ENCODE measurements at regions not wholly inside any gene's neighbourhood (a gene's known extent, or its start where the extent isn't known, plus 50 kb on each side); places are given as distances from the start of the nearest gene placed in this dataset.
"Not testable (repeated sequence)": the region's sequence is repeated elsewhere in the genome, so short reads cannot be mapped to it uniquely, and the experiment has no call there.

DNA sequence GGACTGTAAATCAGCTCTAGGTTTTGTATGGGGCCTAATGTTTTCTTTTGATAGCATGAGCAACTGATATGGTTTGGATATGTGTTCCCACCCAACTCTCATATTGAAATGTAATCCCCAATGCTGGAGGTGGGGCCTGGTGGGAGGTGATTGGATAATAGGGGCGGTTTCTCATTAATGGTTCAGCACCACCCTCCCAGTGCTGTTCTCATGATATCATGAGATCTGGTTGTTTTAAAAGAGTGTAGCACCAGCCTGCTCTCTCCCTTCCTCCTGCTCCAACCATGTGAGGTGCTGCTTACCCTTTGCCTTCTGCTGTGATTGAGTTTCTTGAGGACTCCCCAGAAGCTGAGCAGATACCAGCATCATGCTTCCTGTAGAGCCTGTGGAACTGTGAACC lies 140.2 kb upstream of the SKOR2 start:
- H3K27ac Mint-ChIP-seq = no peak overlapping the region
- peaks cover 42% of the 10 kb centered on the region for H3K27me3 Mint-ChIP-seq

DNA sequence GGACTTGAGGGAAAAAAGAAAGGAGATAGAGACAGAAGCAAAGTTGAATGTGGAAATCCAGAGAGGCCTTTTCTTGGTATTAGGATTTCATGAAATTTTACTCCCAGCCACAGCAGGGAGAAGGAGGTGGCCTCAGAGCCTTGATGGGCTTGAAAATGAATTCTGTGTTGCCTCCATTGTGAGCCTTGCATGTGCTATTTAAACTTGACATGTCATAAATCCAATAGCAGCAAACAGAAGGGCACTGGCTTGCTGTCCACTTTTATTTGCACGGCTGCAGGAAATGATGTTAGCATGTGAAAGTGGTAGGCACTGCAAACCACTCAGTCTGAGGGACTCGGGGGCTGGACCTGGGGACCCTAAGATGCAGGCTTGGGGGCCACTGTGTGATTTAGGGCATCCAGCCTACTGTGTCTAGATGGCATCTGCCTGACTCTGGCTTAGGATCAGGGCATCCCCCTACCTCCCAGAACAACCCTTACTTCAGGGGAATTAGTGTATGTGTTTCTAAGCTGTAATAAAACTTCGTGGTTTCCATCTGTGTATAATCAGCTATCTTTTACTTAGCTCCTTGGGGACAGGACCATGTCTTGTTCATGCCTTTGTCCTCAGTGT lies 139.1 kb upstream of the SKOR2 start:
- Mint-ChIP-seq H3K4me1 (no peaks in the 10 kb centered on the region), H3K36me3 (no peaks in the 10 kb centered on the region), H3K27ac (no peak overlapping the region), H3K27me3 (peaks cover 34% of the 10 kb centered on the region), H3K9me3 (no peaks in the 10 kb centered on the region), H3K4me3 (no peak overlapping the region)
- ATAC-seq = no peak

More for the DNA sequence above, 140.2 kb upstream of the SKOR2 start:
- no peaks in the 10 kb centered on the region for H3K9me3 Mint-ChIP-seq
- H3K36me3 Mint-ChIP-seq = no peaks in the 10 kb centered on the region
- H3K4me1 Mint-ChIP-seq = no peaks in the 10 kb centered on the region
- ATAC-seq = no peak
- H3K4me3 Mint-ChIP-seq = no peak overlapping the region

DNA sequence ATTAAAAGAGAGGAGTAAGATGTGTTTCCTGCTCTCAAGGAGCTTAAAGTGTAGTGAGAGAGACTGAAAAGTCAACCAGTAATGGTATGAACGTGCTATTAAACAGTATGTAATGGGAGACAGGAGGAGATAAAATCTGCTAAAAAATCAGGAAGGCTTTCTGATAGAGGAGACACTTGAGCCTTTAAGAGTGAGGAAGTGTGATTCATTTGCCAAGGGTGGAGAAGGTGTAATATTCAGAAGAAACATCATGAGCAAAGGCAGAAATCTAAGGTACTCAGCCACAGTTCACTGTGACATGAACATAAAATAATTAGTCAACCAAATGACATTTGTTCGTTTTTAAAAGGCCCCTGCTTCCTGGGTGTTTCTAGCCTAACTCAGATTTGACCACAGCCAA lies 137.8 kb upstream of the SKOR2 start:
- Mint-ChIP-seq H3K27me3 (peaks cover 34% of the 10 kb centered on the region), H3K27ac (no peak overlapping the region)

DNA sequence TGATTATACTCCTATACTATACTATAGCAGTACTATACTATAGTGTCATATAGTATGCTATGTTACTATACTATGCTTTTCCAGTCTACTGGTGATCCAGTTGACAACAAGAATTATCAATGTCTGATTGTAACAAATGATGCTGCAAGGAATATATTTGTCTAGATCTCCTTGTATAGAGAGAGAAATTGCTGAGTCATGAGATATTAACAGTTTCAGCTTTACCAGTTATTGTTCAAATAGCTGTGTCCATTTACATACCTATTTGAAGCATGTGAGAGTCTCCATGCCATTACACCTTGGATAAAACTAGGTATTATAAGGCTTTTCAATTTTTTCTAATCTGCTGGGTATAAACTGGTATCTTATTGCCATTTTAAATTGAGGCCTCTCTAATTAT lies 136.4 kb upstream of the SKOR2 start:
- Mint-ChIP-seq H3K4me1 (no peaks in the 10 kb centered on the region), H3K9me3 (no peaks in the 10 kb centered on the region), H3K36me3 (no peaks in the 10 kb centered on the region), H3K27me3 (peaks cover 38% of the 10 kb centered on the region), H3K27ac (no peak overlapping the region), H3K4me3 (no peak overlapping the region)
- no peak for ATAC-seq

More for the DNA sequence above, 137.8 kb upstream of the SKOR2 start:
- no peak overlapping the region for H3K4me3 Mint-ChIP-seq
- H3K9me3 Mint-ChIP-seq = no peaks in the 10 kb centered on the region
- no peaks in the 10 kb centered on the region for H3K36me3 Mint-ChIP-seq
- no peak for ATAC-seq
- H3K4me1 Mint-ChIP-seq = no peaks in the 10 kb centered on the region

DNA sequence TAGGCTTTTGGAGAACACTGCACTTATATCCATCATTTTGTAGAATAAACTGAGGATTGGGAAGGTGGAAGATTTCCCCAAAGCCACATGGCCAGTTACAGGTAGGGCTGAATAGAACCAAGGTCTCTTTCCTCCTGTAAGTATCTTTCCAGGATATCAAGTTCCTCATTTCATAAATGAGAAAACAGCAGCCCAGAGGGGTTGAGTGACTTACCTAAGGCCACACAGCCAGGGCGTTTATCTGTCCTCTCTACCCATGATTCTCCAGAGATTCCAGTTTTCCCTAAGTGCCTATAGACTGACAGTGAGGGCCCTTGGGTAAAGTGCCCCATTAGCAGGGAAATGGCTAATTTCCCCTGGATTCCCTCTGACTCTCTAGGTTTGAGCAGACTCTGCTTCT lies 132.3 kb upstream of the SKOR2 start:
- Mint-ChIP-seq H3K36me3 (no peaks in the 10 kb centered on the region), H3K9me3 (no peaks in the 10 kb centered on the region), H3K4me1 (no peaks in the 10 kb centered on the region), H3K27ac (no peak overlapping the region), H3K27me3 (peaks cover 19% of the 10 kb centered on the region), H3K4me3 (no peak overlapping the region)
- ATAC-seq = no peak

DNA sequence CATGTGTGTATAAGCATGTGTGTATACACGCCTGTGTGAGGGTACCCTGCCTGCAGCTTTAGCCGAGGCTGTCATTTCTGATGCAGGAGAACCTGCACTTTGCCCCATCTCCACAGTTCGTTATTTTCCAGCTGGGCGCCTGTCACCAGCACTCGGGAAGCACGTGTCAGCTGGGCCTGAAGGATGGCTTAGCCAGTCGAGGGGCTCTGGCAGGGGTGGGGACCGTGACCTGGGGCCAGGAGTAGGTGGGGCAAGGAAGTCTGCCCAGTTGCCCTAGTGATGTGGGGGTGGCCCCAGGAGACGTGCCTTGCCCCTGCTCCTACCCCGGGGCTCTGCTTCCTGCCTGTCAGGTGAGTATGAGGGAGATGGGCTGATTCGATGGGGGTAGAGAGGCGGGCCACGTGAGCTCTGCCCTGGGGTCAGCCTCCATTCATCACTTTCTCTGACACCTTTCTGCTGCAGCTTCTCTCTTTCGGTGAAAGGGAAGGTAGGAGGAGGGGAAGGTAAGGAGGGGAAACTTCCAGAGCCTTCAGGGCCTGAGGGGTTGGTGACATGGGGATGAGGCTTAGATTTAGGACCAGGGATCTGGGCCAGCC lies 130.6 kb upstream of the SKOR2 start:
- Mint-ChIP-seq H3K9me3 (no peaks in the 10 kb centered on the region), H3K4me1 (no peaks in the 10 kb centered on the region), H3K27ac (no peak overlapping the region), H3K4me3 (no peak overlapping the region), H3K27me3 (peaks cover 11% of the 10 kb centered on the region), H3K36me3 (no peaks in the 10 kb centered on the region)
- no peak for ATAC-seq

DNA sequence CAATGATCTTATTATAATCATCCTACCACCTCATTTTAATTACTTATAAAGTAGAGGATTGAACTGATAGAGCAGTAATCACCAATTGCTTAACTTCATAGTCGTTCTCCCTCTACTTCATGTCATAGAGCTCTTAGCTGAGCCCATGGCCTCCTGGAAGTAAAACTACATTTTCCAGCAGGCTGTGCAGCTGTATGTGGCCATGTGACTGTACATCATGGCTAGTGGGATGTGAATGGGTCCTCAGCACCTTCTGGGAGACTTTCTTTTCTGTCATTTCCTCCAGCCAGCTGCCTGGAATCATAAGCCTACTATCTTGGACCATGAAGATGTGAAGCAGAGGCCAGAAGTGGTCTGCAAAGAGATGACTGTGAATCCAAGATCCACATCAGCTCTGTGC lies 128.7 kb upstream of the SKOR2 start:
- Mint-ChIP-seq H3K4me3 (no peak overlapping the region), H3K27me3 (peaks cover 10% of the 10 kb centered on the region), H3K27ac (no peak overlapping the region), H3K36me3 (no peaks in the 10 kb centered on the region), H3K9me3 (no peaks in the 10 kb centered on the region), H3K4me1 (no peaks in the 10 kb centered on the region)
- no peak for ATAC-seq

DNA sequence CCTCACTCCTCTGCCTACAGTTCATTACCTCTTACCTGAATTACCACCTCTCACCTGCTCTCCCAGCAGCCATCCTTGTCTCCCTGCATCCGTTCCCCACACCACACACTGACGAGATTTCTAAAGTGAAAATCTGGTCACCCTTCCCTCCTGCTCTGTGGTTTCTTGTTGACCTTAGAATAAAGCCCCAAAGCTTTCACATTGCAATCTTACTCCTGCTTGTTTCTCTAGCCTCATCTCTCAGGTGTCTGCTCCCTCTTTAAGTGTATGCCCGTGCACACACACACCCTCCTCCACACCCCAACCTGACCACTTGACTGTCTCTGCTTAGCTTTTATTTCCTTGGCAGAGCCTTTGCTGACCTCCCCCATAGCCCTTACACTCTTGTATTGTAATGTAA lies 122.0 kb upstream of the SKOR2 start:
- no peak for ATAC-seq
- Mint-ChIP-seq H3K36me3 (no peaks in the 10 kb centered on the region), H3K27me3 (peaks cover 12% of the 10 kb centered on the region), H3K9me3 (no peaks in the 10 kb centered on the region), H3K4me3 (no peak overlapping the region), H3K27ac (no peak overlapping the region), H3K4me1 (no peaks in the 10 kb centered on the region)

DNA sequence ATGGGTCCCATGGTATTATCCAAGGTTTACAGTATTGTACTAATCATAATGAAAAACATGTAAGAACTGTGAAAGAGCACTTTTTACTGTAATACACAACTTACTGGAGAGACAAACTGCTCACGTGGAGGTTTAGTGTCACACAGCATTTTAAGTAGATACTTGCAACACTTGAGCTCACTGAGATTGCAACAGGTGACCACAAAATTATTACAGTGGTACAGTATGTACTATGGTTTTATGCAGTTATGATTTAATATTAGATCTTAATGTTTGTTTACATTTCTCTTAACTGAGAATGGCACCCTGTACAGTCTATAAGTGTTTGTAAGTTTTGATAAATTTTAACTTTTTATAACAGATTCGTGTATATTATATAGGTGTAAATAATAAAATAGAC lies 118.6 kb upstream of the SKOR2 start:
- no peak overlapping the region for H3K27ac Mint-ChIP-seq
- H3K9me3 Mint-ChIP-seq = peaks cover 9% of the 10 kb centered on the region
- no peaks in the 10 kb centered on the region for H3K36me3 Mint-ChIP-seq
- H3K4me3 Mint-ChIP-seq = no peak overlapping the region
- H3K4me1 Mint-ChIP-seq = no peaks in the 10 kb centered on the region
- peaks cover 31% of the 10 kb centered on the region for H3K27me3 Mint-ChIP-seq
- no peak for ATAC-seq

GRCh38 chr18:47354061-47354460 lies 102.6 kb upstream of the SKOR2 start:
- H3K27ac Mint-ChIP-seq, H3K4me3 Mint-ChIP-seq, ATAC-seq, H3K36me3 Mint-ChIP-seq, H3K4me1 Mint-ChIP-seq, H3K9me3 Mint-ChIP-seq: not testable (repeated sequence)
- peaks cover 23% of the 10 kb centered on the region for H3K27me3 Mint-ChIP-seq

DNA sequence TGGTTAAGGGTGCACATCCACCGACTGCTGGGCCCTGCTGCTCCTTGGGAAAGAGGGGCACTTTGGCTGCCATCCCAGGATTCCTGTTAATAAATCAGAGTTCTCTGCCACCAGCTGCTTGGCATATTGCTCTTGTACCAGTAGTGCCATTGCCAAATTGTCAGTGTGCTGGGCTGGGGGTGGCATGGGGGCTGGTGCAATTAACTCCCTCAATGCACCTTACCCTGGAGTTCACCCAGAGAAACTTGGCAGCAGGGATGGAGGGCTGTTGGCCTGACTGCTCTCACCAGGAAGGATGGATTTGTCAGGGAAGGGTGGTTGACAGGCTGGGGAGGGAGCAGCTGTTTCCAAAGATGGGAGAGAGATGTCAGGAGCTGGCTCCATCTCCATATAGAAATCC lies 94.6 kb upstream of the SKOR2 start:
- Mint-ChIP-seq H3K27me3 (no peaks in the 10 kb centered on the region), H3K4me1 (no peaks in the 10 kb centered on the region), H3K9me3 (no peaks in the 10 kb centered on the region), H3K4me3 (no peak overlapping the region), H3K36me3 (no peaks in the 10 kb centered on the region), H3K27ac (no peak overlapping the region)
- no peak for ATAC-seq

DNA sequence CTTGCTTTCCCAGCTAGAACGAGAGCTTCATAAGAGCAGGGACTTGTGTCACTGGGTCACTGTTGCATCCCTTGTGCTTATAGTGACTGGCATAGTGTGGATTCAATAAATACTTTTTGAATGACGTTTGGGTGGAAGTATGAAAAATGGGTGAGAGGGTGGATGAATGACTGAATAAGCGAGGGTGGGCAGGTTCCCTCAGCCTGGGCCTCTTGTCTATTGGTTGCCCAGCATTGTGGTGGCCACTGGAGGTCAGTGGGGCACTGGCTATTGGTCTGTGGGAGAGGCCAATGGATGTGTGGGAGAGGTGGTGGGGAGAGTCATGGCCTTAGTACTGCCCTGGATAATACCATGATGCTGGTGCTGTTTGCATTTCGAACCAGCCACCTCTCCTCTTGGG lies 93.8 kb upstream of the SKOR2 start:
- no peaks in the 10 kb centered on the region for H3K36me3 Mint-ChIP-seq
- no peak overlapping the region for H3K4me3 Mint-ChIP-seq
- no peak overlapping the region for H3K27ac Mint-ChIP-seq
- no peaks in the 10 kb centered on the region for H3K4me1 Mint-ChIP-seq
- no peaks in the 10 kb centered on the region for H3K27me3 Mint-ChIP-seq
- no peaks in the 10 kb centered on the region for H3K9me3 Mint-ChIP-seq
- no peak for ATAC-seq

GRCh38 chr18:47343291-47343690 lies 91.8 kb upstream of the SKOR2 start:
- Mint-ChIP-seq H3K9me3 (no peaks in the 10 kb centered on the region), H3K4me1 (no peaks in the 10 kb centered on the region), H3K36me3 (no peaks in the 10 kb centered on the region), H3K27ac (no peak overlapping the region), H3K27me3 (no peaks in the 10 kb centered on the region), H3K4me3 (no peak overlapping the region)
- ATAC-seq = no peak

DNA sequence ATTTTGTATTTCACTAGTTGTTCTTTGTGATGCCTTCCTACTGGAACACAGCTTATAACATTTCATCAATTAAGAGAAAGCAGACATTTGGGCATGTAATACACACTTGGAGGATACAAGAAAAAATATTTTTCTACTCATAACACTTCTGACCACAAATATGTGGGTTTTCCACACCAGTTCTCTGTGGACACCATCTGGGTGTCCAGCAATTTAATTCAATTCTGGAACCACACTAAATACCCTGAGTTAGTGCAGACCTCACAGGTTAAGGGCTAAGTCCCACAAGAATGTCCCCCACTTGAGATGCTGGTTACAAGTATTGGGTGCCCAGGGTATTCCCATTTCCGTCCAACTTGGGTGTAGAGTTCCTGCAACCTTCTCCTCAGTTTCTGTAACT lies 91.1 kb upstream of the SKOR2 start:
- H3K36me3 Mint-ChIP-seq = no peaks in the 10 kb centered on the region
- no peak overlapping the region for H3K27ac Mint-ChIP-seq
- H3K9me3 Mint-ChIP-seq = no peaks in the 10 kb centered on the region
- H3K4me1 Mint-ChIP-seq = no peaks in the 10 kb centered on the region
- H3K27me3 Mint-ChIP-seq = no peaks in the 10 kb centered on the region
- no peak for ATAC-seq
- H3K4me3 Mint-ChIP-seq = no peak overlapping the region

DNA sequence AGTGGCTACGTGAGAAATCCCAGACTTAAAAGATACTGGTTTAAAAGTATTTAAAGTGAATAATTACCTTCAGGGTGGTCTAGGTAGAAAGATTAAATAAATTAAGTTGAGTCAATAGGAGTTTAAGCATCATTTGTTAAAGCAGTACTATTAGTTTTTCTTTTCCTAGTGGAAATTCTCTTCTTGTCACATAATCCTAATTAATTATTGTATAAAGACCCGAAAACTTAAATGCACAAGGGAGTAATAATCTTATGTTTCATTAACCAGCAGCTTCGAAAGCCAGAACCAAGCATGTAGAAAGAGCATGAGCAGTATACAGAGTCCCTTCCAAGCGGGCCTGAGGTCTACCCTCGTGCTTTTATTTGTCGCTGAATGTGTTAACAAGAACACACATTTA lies 90.2 kb upstream of the SKOR2 start:
- H3K36me3 Mint-ChIP-seq = no peaks in the 10 kb centered on the region
- H3K9me3 Mint-ChIP-seq = no peaks in the 10 kb centered on the region
- no peak overlapping the region for H3K27ac Mint-ChIP-seq
- no peak overlapping the region for H3K4me3 Mint-ChIP-seq
- no peaks in the 10 kb centered on the region for H3K4me1 Mint-ChIP-seq
- no peak for ATAC-seq
- no peaks in the 10 kb centered on the region for H3K27me3 Mint-ChIP-seq

- ATAC-seq = no peak
- Mint-ChIP-seq H3K4me1 (no peaks in the 10 kb centered on the region), H3K27ac (no peak overlapping the region)
These were observed 83.5 kb upstream of the SKOR2 start for GRCh38 chr18:47334966-47335365.

More at GRCh38 chr18:47334966-47335365, 83.5 kb upstream of the SKOR2 start:
- H3K9me3 Mint-ChIP-seq = no peaks in the 10 kb centered on the region
- peaks cover 22% of the 10 kb centered on the region for H3K27me3 Mint-ChIP-seq
- H3K36me3 Mint-ChIP-seq = no peaks in the 10 kb centered on the region
- H3K4me3 Mint-ChIP-seq = no peak overlapping the region

Data from stimulated activated memory B cell treated with anti-CD40 and anti-IgM and Interleukin-4, amounts not matched to agents 10 μg/mL and 1 μg/mL and 100 μg/mL, for 72 hours (primary cell).